ENCODE measurements at regions not wholly inside any gene's neighbourhood (a gene's known extent, or its start where the extent isn't known, plus 50 kb on each side); places are given as distances from the start of the nearest gene placed in this dataset.

DNA sequence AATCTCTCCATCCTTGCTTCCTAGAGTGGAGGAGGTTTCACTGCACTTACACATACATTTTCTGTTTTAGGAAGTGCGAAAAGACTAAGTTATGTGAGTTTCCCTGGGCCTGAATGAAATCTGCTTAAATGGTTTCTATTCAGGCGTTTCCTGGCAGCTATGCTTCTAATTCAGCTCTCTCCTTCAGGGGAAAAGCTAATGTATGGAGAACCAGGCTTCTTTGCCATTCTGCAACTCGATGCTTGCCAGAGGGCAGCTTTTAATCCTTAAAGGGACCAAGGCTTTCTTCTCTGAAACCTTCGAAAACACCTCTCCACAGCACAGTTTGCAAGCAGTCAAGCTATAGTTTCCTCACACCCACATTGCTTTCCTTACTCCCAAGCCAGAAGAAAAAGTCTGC lies 89.5 kb upstream of the ARX start (continued):
- TF ChIP-seq, protein P1, sequence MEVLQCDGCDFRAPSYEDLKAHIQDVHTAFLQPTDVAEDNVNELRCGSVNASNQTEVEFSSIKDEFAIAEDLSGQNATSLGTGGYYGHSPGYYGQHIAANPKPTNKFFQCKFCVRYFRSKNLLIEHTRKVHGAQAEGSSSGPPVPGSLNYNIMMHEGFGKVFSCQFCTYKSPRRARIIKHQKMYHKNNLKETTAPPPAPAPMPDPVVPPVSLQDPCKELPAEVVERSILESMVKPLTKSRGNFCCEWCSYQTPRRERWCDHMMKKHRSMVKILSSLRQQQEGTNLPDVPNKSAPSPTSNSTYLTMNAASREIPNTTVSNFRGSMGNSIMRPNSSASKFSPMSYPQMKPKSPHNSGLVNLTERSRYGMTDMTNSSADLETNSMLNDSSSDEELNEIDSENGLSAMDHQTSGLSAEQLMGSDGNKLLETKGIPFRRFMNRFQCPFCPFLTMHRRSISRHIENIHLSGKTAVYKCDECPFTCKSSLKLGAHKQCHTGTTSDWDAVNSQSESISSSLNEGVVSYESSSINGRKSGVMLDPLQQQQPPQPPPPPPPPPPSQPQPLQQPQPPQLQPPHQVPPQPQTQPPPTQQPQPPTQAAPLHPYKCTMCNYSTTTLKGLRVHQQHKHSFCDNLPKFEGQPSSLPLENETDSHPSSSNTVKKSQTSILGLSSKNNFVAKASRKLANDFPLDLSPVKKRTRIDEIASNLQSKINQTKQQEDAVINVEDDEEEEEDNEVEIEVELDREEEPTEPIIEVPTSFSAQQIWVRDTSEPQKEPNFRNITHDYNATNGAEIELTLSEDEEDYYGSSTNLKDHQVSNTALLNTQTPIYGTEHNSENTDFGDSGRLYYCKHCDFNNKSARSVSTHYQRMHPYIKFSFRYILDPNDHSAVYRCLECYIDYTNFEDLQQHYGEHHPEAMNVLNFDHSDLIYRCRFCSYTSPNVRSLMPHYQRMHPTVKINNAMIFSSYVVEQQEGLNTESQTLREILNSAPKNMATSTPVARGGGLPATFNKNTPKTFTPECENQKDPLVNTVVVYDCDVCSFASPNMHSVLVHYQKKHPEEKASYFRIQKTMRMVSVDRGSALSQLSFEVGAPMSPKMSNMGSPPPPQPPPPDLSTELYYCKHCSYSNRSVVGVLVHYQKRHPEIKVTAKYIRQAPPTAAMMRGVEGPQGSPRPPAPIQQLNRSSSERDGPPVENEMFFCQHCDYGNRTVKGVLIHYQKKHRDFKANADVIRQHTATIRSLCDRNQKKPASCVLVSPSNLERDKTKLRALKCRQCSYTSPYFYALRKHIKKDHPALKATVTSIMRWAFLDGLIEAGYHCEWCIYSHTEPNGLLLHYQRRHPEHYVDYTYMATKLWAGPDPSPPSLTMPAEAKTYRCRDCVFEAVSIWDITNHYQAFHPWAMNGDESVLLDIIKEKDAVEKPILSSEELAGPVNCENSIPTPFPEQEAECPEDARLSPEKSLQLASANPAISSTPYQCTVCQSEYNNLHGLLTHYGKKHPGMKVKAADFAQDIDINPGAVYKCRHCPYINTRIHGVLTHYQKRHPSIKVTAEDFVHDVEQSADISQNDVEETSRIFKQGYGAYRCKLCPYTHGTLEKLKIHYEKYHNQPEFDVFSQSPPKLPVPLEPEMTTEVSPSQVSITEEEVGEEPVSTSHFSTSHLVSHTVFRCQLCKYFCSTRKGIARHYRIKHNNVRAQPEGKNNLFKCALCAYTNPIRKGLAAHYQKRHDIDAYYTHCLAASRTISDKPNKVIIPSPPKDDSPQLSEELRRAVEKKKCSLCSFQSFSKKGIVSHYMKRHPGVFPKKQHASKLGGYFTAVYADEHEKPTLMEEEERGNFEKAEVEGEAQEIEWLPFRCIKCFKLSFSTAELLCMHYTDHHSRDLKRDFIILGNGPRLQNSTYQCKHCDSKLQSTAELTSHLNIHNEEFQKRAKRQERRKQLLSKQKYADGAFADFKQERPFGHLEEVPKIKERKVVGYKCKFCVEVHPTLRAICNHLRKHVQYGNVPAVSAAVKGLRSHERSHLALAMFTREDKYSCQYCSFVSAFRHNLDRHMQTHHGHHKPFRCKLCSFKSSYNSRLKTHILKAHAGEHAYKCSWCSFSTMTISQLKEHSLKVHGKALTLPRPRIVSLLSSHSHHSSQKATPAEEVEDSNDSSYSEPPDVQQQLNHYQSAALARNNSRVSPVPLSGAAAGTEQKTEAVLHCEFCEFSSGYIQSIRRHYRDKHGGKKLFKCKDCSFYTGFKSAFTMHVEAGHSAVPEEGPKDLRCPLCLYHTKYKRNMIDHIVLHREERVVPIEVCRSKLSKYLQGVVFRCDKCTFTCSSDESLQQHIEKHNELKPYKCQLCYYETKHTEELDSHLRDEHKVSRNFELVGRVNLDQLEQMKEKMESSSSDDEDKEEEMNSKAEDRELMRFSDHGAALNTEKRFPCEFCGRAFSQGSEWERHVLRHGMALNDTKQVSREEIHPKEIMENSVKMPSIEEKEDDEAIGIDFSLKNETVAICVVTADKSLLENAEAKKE (CRISPR knock-in tag; IDR thresholded peaks at IDR 0.05) = no peak

- no peak for ATAC-seq
- Mint-ChIP-seq H3K4me1 (no peaks in the 10 kb centered on the region), H3K36me3 (ENCODE audit: low read depth) (no peaks in the 10 kb centered on the region), H3K4me3 (no peak overlapping the region), H3K27me3 (ENCODE audit: insufficient read depth, low read depth, poor library complexity) (no peaks in the 10 kb centered on the region), H3K27ac (no peak overlapping the region), H3K9me3 (no peaks in the 10 kb centered on the region; the same call in 2 of the 3 replicates)
- H4K20me1 ChIP-seq (replicated peaks; ENCODE audit: insufficient read depth) = no peaks in the 10 kb centered on the region
- no peaks in the 10 kb centered on the region for H3F3A ChIP-seq (replicated peaks; ENCODE audit: low read depth)
- no peaks in the 10 kb centered on the region for H3K79me2 ChIP-seq (replicated peaks; ENCODE audit: insufficient read depth)
- DNase-seq (ENCODE audit: low spot score) = no peak
- peak overlapping the region; percentile 56 for H2AFZ ChIP-seq
- no peak overlapping the region for H3K27ac ChIP-seq (ENCODE audit: low read depth)
- no peak overlapping the region for H3K4me2 ChIP-seq
- no peaks in the 10 kb centered on the region for H3K27me3 ChIP-seq (ENCODE audit: insufficient read depth)
- TF ChIP-seq, protein P2, sequence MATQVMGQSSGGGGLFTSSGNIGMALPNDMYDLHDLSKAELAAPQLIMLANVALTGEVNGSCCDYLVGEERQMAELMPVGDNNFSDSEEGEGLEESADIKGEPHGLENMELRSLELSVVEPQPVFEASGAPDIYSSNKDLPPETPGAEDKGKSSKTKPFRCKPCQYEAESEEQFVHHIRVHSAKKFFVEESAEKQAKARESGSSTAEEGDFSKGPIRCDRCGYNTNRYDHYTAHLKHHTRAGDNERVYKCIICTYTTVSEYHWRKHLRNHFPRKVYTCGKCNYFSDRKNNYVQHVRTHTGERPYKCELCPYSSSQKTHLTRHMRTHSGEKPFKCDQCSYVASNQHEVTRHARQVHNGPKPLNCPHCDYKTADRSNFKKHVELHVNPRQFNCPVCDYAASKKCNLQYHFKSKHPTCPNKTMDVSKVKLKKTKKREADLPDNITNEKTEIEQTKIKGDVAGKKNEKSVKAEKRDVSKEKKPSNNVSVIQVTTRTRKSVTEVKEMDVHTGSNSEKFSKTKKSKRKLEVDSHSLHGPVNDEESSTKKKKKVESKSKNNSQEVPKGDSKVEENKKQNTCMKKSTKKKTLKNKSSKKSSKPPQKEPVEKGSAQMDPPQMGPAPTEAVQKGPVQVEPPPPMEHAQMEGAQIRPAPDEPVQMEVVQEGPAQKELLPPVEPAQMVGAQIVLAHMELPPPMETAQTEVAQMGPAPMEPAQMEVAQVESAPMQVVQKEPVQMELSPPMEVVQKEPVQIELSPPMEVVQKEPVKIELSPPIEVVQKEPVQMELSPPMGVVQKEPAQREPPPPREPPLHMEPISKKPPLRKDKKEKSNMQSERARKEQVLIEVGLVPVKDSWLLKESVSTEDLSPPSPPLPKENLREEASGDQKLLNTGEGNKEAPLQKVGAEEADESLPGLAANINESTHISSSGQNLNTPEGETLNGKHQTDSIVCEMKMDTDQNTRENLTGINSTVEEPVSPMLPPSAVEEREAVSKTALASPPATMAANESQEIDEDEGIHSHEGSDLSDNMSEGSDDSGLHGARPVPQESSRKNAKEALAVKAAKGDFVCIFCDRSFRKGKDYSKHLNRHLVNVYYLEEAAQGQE (IDR thresholded peaks at IDR 0.05; ENCODE audit: unreplicated experiment) = no peak
- no peak for TF ChIP-seq NANOG (IDR thresholded peaks at IDR 0.05; ENCODE audit: borderline replicate concordance)
- no peak for TF ChIP-seq EZH2 (IDR thresholded peaks at IDR 0.05; ENCODE audit: low read depth, unreplicated experiment)
- no peak for TF ChIP-seq EZH2phosphoT487 (IDR thresholded peaks at IDR 0.05; ENCODE audit: unreplicated experiment)
- TF ChIP-seq ETS1 (IDR thresholded peaks at IDR 0.05) = no peak
- no peak for TF ChIP-seq POLR2AphosphoS5 (IDR thresholded peaks at IDR 0.05; ENCODE audit: low read depth)
- no peak for TF ChIP-seq STAT1 (IDR thresholded peaks at IDR 0.05; ENCODE audit: unreplicated experiment)
- no peak for TF ChIP-seq JUNB (IDR thresholded peaks at IDR 0.05; ENCODE audit: unreplicated experiment)
- no peak for TF ChIP-seq ZNF331 (CRISPR knock-in tag; IDR thresholded peaks at IDR 0.05; ENCODE audit: low read depth)
- no peak for TF ChIP-seq CTCF (conservative IDR thresholded peaks at IDR 0.05; ENCODE audit: low read depth in 2 of 2)
- H3K4me3 ChIP-seq = no peak overlapping the region
- H3K36me3 ChIP-seq (ENCODE audit: insufficient read depth) = no peaks in the 10 kb centered on the region
- H3K4me1 ChIP-seq (ENCODE audit: insufficient read depth) = no peaks in the 10 kb centered on the region
- H3K9me2 ChIP-seq (ENCODE audit: insufficient read depth) = no peaks in the 10 kb centered on the region
Measured at GRCh38 chrX:25096522-25097045, 80.8 kb upstream of the ARX start.
